K562 (cell line): ENCODE measurements at regions not wholly inside any gene's neighbourhood (a gene's known extent, or its start where the extent isn't known, plus 50 kb on each side); places are given as distances from the start of the nearest gene placed in this dataset.

Experiments
- ATAC-seq: fragments of 200-7000 bp; cut with Tn5 transposase; 3 replicates; pipeline ENCODE4 v1.9.1; 2020; ENCODE audit warnings: moderate library complexity
- BruUV-seq: library from RNA; stranded (reverse); fragments of 400-500 nt; replicated peaks from 2 replicates; lab custom pipeline; 2021; lab: Mats Ljungman, UMichigan
- CTCF ChIA-PET: fragments of 300-600 bp; formaldehyde crosslinking; extraction: SDS; loops from one replicate; lab custom pipeline; 2021; ENCODE audit warnings: low intra/inter-chr PET ratio; lab: Yijun Ruan, JAX
- POLR2A ChIA-PET: fragments of 300-600, 350-650 bp; sonication (Branson Sonifier 250); formaldehyde crosslinking; extraction: SDS; loops from one replicate; lab custom pipeline; 2021; ENCODE audit warnings: antibody characterized with exemption, inconsistent platforms; lab: Yijun Ruan, JAX
- DNase-seq, 4 experiments: peaks; one replicate each; pipeline versions ENCODE4 v3.0.0 to v3.0.0-alpha.2; 2011 to 2018; ENCODE audit warnings: low spot score in 3 of 4, mixed read lengths in 3 of 4; ENCODE audit errors: extremely low read depth in 1 of 4
- FAIRE-seq: peaks from 2 replicates; lab custom pipeline; 2011; peaks lifted over from hg19 to GRCh38; lab: Jason Lieb, UNC
- H2AFZ ChIP-seq: 2 replicates; pipeline ENCODE4 v1.6.0; 2011; ENCODE audit warnings: low read depth, low read length, control low read depth, inconsistent platforms
- H3K27ac ChIP-seq: fragments of 200-600 bp; 3 replicates; pipeline ENCODE4 v1.8.0; 2011; ENCODE audit warnings: low read depth, mild to moderate bottlenecking, control low read depth, inconsistent platforms, low read length, moderate library complexity, mixed read lengths; ENCODE audit errors: extremely low read depth
- H3K27me3 ChIP-seq, 2 experiments: fragments of 300-600 bp in 1 of 2; 2 replicates in 1 of 2; 3 replicates in 1 of 2; pipeline versions ENCODE4 v1.6.0 to v1.8.0; 2011; ENCODE audit warnings: inconsistent platforms in 2 of 2, low read length in 2 of 2, mild to moderate bottlenecking in 1 of 2, mixed read lengths in 1 of 2, moderate library complexity in 1 of 2; ENCODE audit not compliant: control insufficient read depth in 2 of 2, insufficient read depth in 2 of 2
- H3K36me3 ChIP-seq: fragments of 300-600 bp; 3 replicates; pipeline ENCODE4 v1.8.0; 2011; ENCODE audit warnings: mild to moderate bottlenecking, low read length, inconsistent platforms; ENCODE audit not compliant: control insufficient read depth, insufficient read depth
- H3K4me1 ChIP-seq, 2 experiments: fragments of 200-600 bp in 1 of 2; replicated peaks in 1 of 2; 2 replicates in 1 of 2; 3 replicates in 1 of 2; pipeline versions ENCODE4 v1.5.1 to v1.8.0; 2011; ENCODE audit warnings: inconsistent platforms in 2 of 2, low read length in 2 of 2, mild to moderate bottlenecking in 1 of 2, mixed read lengths in 1 of 2, moderate library complexity in 1 of 2; ENCODE audit not compliant: control insufficient read depth in 2 of 2, insufficient read depth in 2 of 2
- H3K4me2 ChIP-seq: 2 replicates; pipeline ENCODE4 v1.6.1; 2011; ENCODE audit warnings: low read length, control low read depth, inconsistent platforms, mixed read lengths; ENCODE audit not compliant: insufficient read depth
- H3K4me3 ChIP-seq: fragments of 200-600 bp; sonication (generic), shearing (Covaris generic); 2 replicates; pipeline ENCODE4 v1.5.1; 2016; ENCODE audit warnings: control low read depth, inconsistent platforms
- H3K79me2 ChIP-seq: fragments of 200-600 bp; 3 replicates; pipeline ENCODE4 v1.8.0; 2011; ENCODE audit warnings: low read length, inconsistent platforms; ENCODE audit not compliant: control insufficient read depth, insufficient read depth
- H3K9ac ChIP-seq, 2 experiments: 2 replicates each; pipeline versions ENCODE4 v1.6.0 to v1.6.1; 2011; ENCODE audit warnings: low read depth in 2 of 2, low read length in 2 of 2, control low read depth in 1 of 2, inconsistent platforms in 1 of 2, mild to moderate bottlenecking in 1 of 2, mixed read lengths in 1 of 2; ENCODE audit not compliant: insufficient read depth in 1 of 2
- H3K9me1 ChIP-seq: one replicate; pipeline ENCODE4 v1.6.0; 2011; ENCODE audit warnings: inconsistent platforms, mild to moderate bottlenecking, low read length, moderate library complexity; ENCODE audit not compliant: control insufficient read depth, insufficient read depth
- H3K9me3 ChIP-seq: replicated peaks from 2 replicates; pipeline ENCODE4 v1.5.1; 2011; ENCODE audit warnings: low read depth, low read length, inconsistent platforms; ENCODE audit not compliant: control insufficient read depth, insufficient read depth
- H4K20me1 ChIP-seq: replicated peaks from 2 replicates; pipeline ENCODE4 v1.6.1; 2011; ENCODE audit warnings: low read length, inconsistent platforms, mixed read lengths; ENCODE audit not compliant: control insufficient read depth, insufficient read depth
- ARID3A ChIP-seq: IDR thresholded peaks from 2 replicates; pipeline ENCODE4 v1.6.1; 2012; ENCODE audit warnings: low read depth, low read length, improper control_type of control experiment, borderline replicate concordance
- CEBPB ChIP-seq: fragments of 450-650 bp; IDR thresholded peaks from 2 replicates; pipeline ENCODE4 v1.6.1; 2016; ENCODE audit warnings: missing genetic modification characterization, missing compliant biosample characterization
- CEBPG ChIP-seq, 3 experiments: fragments of 200-800 bp in 1 of 3; sonication (Bioruptor generic) in 1 of 3; sonication (generic) in 1 of 3; formaldehyde crosslinking in 1 of 3; IDR thresholded peaks in 2 of 3; conservative IDR thresholded peaks in 1 of 3; 2 replicates each; pipeline versions ENCODE4 v1.6.1 to v1.8.0; 2016 to 2022; ENCODE audit warnings: missing compliant biosample characterization in 2 of 3, missing genetic modification characterization in 2 of 3, mild to moderate bottlenecking in 1 of 3, missing genetic modification reagents in 1 of 3
- MAFG ChIP-seq: fragments of 450-650 bp; conservative IDR thresholded peaks from 2 replicates; pipeline ENCODE4 v1.6.1; 2016; ENCODE audit warnings: missing genetic modification characterization, missing compliant biosample characterization
- MTA1 ChIP-seq: fragments of 450-650 bp; IDR thresholded peaks from 2 replicates; pipeline ENCODE4 v1.6.1; 2017; ENCODE audit warnings: borderline replicate concordance
- TSHZ1 ChIP-seq: fragments of 250-450 bp; sonication (Bioruptor Pico); IDR thresholded peaks from 2 replicates; pipeline ENCODE4 v1.4.0; 2020; ENCODE audit warnings: mild to moderate bottlenecking, moderate library complexity
- ZKSCAN3 ChIP-seq: fragments of 250-450 bp; sonication (Bioruptor Pico); IDR thresholded peaks from 2 replicates; pipeline ENCODE4 v1.4.0; 2020
- WGBS: fragments of 100-300 bp; shearing (Covaris generic); methylation state at CpG from one replicate; pipeline ENCODE4 v1.1.6; 2016; ENCODE audit warnings: low coverage, mixed read lengths; ENCODE audit not compliant: insufficient coverage; ENCODE audit errors: missing lambda C conversion rate; 5-methylcytosine and 5-hydroxymethylcytosine counted together
- in situ Hi-C: fragments of 300-500 bp; cut with MboI; formaldehyde crosslinking; loops from 4 replicates; pipeline ENCODE4 v1.15.0; 2018; ENCODE audit warnings: inconsistent platforms, mixed read lengths
- intact Hi-C: fragments of 100-400 bp; cut with micrococcal nuclease; formaldehyde crosslinking; loops from 2 replicates; pipeline ENCODE4 v1.14.2; 2022

DNA sequence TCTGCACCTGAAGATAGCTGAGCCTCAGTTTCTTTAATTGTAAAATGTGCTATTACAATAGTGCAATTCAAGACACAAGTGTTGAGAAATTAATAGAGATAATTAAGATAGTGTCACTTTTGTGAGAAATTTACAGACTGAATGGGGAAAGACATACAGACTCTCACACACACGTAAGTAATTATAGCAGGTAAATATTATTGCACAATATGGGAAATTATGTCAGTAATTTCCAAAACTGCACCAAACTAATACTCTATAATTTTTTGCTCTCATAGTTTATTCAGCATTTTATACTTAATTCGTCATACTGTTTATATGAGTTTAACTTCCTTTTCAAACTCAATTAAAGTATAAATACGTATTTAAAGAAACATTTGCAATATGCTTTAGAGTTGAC lies 124.9 kb upstream of the GYPC start:
- no peak for FAIRE-seq
- no peaks in the 10 kb centered on the region for H3K4me1 ChIP-seq
- BruUV-seq: no TSS peak
- no peak overlapping the region for H3K27ac ChIP-seq
- no peaks in the 10 kb centered on the region for H3K9me3 ChIP-seq
- no peaks in the 10 kb centered on the region for H3K9me1 ChIP-seq
- TF ChIP-seq MTA1 (no peak), CEBPB (tag) (peak; percentile 65), ZKSCAN3 (CRISPR knock-in tag) (no peak), ARID3A (no peak), CEBPG (CRISPR knock-in tag; IDR thresholded peaks at IDR 0.05) (no peak), CEBPG (tag; conservative IDR thresholded peaks at IDR 0.05 in 1 of 2, IDR thresholded peaks at IDR 0.05 in 1 of 2) (peak in 1 of 2 experiments; percentile 79; a peak in 2 of 4 replicates), MAFG (tag) (no peak), TSHZ1 (CRISPR knock-in tag) (no peak)
- intact Hi-C loops: no loop called here
- no peak for ATAC-seq
- H3K9ac ChIP-seq: no peak overlapping the region
- H3K27me3 ChIP-seq: peaks cover 0 to 4% of the 10 kb centered on the region in 2 experiments; a peak in 1 of 5 replicates
- no peak overlapping the region for H3K4me3 ChIP-seq
- H3K36me3 ChIP-seq: no peaks in the 10 kb centered on the region
- DNase-seq: no peak
- POLR2A ChIA-PET: no interaction called here
- in situ Hi-C loops: no loop called here
- no peak overlapping the region for H3K4me2 ChIP-seq
- 2% methylated on average over 3 of the region's 3 CpGs for whole genome bisulfite sequencing
- H4K20me1 ChIP-seq: no peaks in the 10 kb centered on the region
- H3K79me2 ChIP-seq: no peaks in the 10 kb centered on the region
- H2AFZ ChIP-seq: no peak overlapping the region
- CTCF ChIA-PET: no interaction called here
